ENCODE measurements at regions not wholly inside any gene's neighbourhood (a gene's known extent, or its start where the extent isn't known, plus 50 kb on each side); places are given as distances from the start of the nearest gene placed in this dataset.

DNA sequence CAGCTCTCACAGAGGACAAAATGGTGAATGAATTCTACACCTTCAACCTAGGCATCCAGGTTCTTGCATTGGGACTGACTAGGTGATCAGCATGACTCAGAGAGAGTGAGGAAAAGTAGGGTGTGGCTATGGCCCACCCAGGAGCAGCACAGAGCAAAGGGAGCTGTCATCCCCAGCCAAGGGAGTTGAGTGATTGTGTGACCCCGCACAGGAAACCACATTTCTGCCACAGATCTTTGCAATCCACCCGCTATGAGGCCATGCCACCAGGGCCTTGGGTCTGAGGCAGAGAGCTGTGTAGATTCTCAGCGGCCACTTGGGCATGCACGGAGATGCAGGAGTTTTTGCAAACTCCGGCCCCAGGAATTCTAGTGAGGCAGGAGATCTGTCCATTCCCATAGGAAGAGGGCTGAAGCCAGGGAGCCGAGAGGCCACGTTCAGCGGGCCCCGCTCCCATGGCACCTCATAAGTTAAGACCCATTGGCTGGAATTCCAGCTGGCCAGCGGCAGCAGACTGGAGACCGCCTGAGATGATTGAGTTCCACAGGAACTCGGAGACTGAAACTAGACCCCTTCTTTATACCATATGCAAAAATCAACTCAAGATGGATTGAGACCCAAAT, 75.9 kb downstream of the NAA11 start:
- TF ChIP-seq, protein P1, sequence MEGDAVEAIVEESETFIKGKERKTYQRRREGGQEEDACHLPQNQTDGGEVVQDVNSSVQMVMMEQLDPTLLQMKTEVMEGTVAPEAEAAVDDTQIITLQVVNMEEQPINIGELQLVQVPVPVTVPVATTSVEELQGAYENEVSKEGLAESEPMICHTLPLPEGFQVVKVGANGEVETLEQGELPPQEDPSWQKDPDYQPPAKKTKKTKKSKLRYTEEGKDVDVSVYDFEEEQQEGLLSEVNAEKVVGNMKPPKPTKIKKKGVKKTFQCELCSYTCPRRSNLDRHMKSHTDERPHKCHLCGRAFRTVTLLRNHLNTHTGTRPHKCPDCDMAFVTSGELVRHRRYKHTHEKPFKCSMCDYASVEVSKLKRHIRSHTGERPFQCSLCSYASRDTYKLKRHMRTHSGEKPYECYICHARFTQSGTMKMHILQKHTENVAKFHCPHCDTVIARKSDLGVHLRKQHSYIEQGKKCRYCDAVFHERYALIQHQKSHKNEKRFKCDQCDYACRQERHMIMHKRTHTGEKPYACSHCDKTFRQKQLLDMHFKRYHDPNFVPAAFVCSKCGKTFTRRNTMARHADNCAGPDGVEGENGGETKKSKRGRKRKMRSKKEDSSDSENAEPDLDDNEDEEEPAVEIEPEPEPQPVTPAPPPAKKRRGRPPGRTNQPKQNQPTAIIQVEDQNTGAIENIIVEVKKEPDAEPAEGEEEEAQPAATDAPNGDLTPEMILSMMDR (IDR thresholded peaks at IDR 0.05), result no peak
- no peak for TF ChIP-seq POLR2A (IDR thresholded peaks at IDR 0.05)
- TF ChIP-seq EP300 (IDR thresholded peaks at IDR 0.05), result no peak
